Stimulated activated effector memory CD8-positive, alpha-beta T cell treated with anti-CD3 and anti-CD28 coated beads, Interleukin-12 subunit alpha, Interleukin-12 subunit beta, amount 100 ng/mL, for 72 hours (primary cell): ENCODE measurements at regions not wholly inside any gene's neighbourhood (a gene's known extent, or its start where the extent isn't known, plus 50 kb on each side); places are given as distances from the start of the nearest gene placed in this dataset.
"Not testable (repeated sequence)": the region's sequence is repeated elsewhere in the genome, so short reads cannot be mapped to it uniquely, and the experiment has no call there.

ENCODE experiments used
- ATAC-seq: fragments of 150-1000 bp; cut with Tn5 transposase; 2 replicates; pipeline ENCODE4 v1.10.0; 2021
- DNase-seq, 2 donors: peaks; one replicate each; pipeline ENCODE4 v3.0.0; 2021 to 2022; ENCODE audit warnings: low spot score in 2 of 2
- H3K27ac Mint-ChIP-seq: one replicate; pipeline ENCODE4 v1.8.0; 2022; ENCODE audit warnings: mild to moderate bottlenecking, mixed read lengths
- H3K36me3 Mint-ChIP-seq: one replicate; pipeline ENCODE4 v1.8.0; 2022; ENCODE audit warnings: mild to moderate bottlenecking, mixed read lengths
- H3K4me1 Mint-ChIP-seq: one replicate; pipeline ENCODE4 v1.8.0; 2022; ENCODE audit warnings: mixed read lengths
- H3K4me3 Mint-ChIP-seq: one replicate; pipeline ENCODE4 v1.8.0; 2022; ENCODE audit warnings: mild to moderate bottlenecking, mixed read lengths
- H3K9me3 Mint-ChIP-seq: one replicate; pipeline ENCODE4 v1.8.0; 2022; ENCODE audit warnings: mixed read lengths

GRCh38 chr14:44873536-44873935, 88.2 kb downstream of the KLHL28 start:
- Mint-ChIP-seq H3K4me1 (no peaks in the 10 kb centered on the region), H3K9me3 (peaks cover 5% of the 10 kb centered on the region), H3K36me3 (no peaks in the 10 kb centered on the region), H3K27ac (no peak overlapping the region), H3K4me3 (no peak overlapping the region)
- no peak for DNase-seq
- no peak for ATAC-seq

GRCh38 chr14:44866770-44867169, 95.0 kb downstream of the KLHL28 start:
- Mint-ChIP-seq H3K36me3 (no peaks in the 10 kb centered on the region), H3K4me3 (no peak overlapping the region), H3K9me3 (peaks cover 3% of the 10 kb centered on the region), H3K27ac (no peak overlapping the region), H3K4me1 (no peaks in the 10 kb centered on the region)
- no peak for DNase-seq
- no peak for ATAC-seq

GRCh38 chr14:44866322-44866721, 95.4 kb downstream of the KLHL28 start:
- Mint-ChIP-seq H3K36me3 (no peaks in the 10 kb centered on the region), H3K27ac (no peak overlapping the region), H3K4me3 (no peak overlapping the region), H3K9me3 (peaks cover 3% of the 10 kb centered on the region), H3K4me1 (no peaks in the 10 kb centered on the region)
- ATAC-seq = no peak
- DNase-seq = no peak

- no peaks in the 10 kb centered on the region for H3K36me3 Mint-ChIP-seq
- no peaks in the 10 kb centered on the region for H3K9me3 Mint-ChIP-seq
- DNase-seq = no peak
- H3K4me3 Mint-ChIP-seq = no peak overlapping the region
- H3K27ac Mint-ChIP-seq = no peak overlapping the region
- ATAC-seq = no peak
- no peaks in the 10 kb centered on the region for H3K4me1 Mint-ChIP-seq
Observed at GRCh38 chr14:44863271-44863670, 98.5 kb downstream of the KLHL28 start.

GRCh38 chr14:44854114-44854513, 107.6 kb downstream of the KLHL28 start:
- DNase-seq (no peak), ATAC-seq (no peak)
- Mint-ChIP-seq H3K27ac (no peak overlapping the region), H3K4me3 (no peak overlapping the region), H3K4me1 (no peaks in the 10 kb centered on the region), H3K9me3 (no peaks in the 10 kb centered on the region), H3K36me3 (no peaks in the 10 kb centered on the region)

GRCh38 chr14:44847526-44848309, 114.0 kb downstream of the KLHL28 start:
- ATAC-seq = no peak
- Mint-ChIP-seq H3K36me3 (no peaks in the 10 kb centered on the region), H3K4me1 (no peaks in the 10 kb centered on the region), H3K9me3 (no peaks in the 10 kb centered on the region), H3K27ac (no peak overlapping the region), H3K4me3 (no peak overlapping the region)
- DNase-seq = no peak

- Mint-ChIP-seq H3K9me3 (no peaks in the 10 kb centered on the region), H3K4me3 (no peak overlapping the region), H3K4me1 (no peaks in the 10 kb centered on the region), H3K36me3 (no peaks in the 10 kb centered on the region), H3K27ac (no peak overlapping the region)
- DNase-seq = no peak
- no peak for ATAC-seq
Observed at GRCh38 chr14:44846232-44846824, 115.4 kb downstream of the KLHL28 start.

- H3K36me3 Mint-ChIP-seq, ATAC-seq, H3K27ac Mint-ChIP-seq, H3K4me3 Mint-ChIP-seq, H3K4me1 Mint-ChIP-seq, DNase-seq, H3K9me3 Mint-ChIP-seq: not testable (repeated sequence)
Observed at GRCh38 chr14:44835928-44836327, 125.8 kb downstream of the KLHL28 start.

- no peak for ATAC-seq
- no peak overlapping the region for H3K4me3 Mint-ChIP-seq
- no peaks in the 10 kb centered on the region for H3K4me1 Mint-ChIP-seq
- H3K27ac Mint-ChIP-seq = no peak overlapping the region
- no peak for DNase-seq
- no peaks in the 10 kb centered on the region for H3K36me3 Mint-ChIP-seq
- H3K9me3 Mint-ChIP-seq = no peaks in the 10 kb centered on the region
Observed at GRCh38 chr14:44833376-44834060, 128.2 kb downstream of the KLHL28 start.

GRCh38 chr14:44830371-44830770, 131.4 kb downstream of the KLHL28 start:
- H3K9me3 Mint-ChIP-seq = no peaks in the 10 kb centered on the region
- no peaks in the 10 kb centered on the region for H3K4me1 Mint-ChIP-seq
- DNase-seq = no peak
- no peak for ATAC-seq
- H3K4me3 Mint-ChIP-seq = no peak overlapping the region
- no peak overlapping the region for H3K27ac Mint-ChIP-seq
- H3K36me3 Mint-ChIP-seq = no peaks in the 10 kb centered on the region

- DNase-seq = no peak
- no peak for ATAC-seq
- Mint-ChIP-seq H3K27ac (no peak overlapping the region), H3K4me3 (no peak overlapping the region), H3K9me3 (no peaks in the 10 kb centered on the region), H3K36me3 (no peaks in the 10 kb centered on the region), H3K4me1 (no peaks in the 10 kb centered on the region)
Observed at GRCh38 chr14:44829021-44829420, 132.7 kb downstream of the KLHL28 start.

GRCh38 chr14:44828023-44828422, 133.7 kb downstream of the KLHL28 start:
- Mint-ChIP-seq H3K36me3 (no peaks in the 10 kb centered on the region), H3K27ac (no peak overlapping the region), H3K4me3 (no peak overlapping the region), H3K9me3 (no peaks in the 10 kb centered on the region), H3K4me1 (no peaks in the 10 kb centered on the region)
- no peak for DNase-seq
- ATAC-seq = no peak

- ATAC-seq (no peak), DNase-seq (no peak)
- H3K36me3 Mint-ChIP-seq = no peaks in the 10 kb centered on the region
- H3K4me3 Mint-ChIP-seq = no peak overlapping the region
- no peak overlapping the region for H3K27ac Mint-ChIP-seq
- no peaks in the 10 kb centered on the region for H3K9me3 Mint-ChIP-seq
- no peaks in the 10 kb centered on the region for H3K4me1 Mint-ChIP-seq
Observed at GRCh38 chr14:44820230-44820964, 141.3 kb downstream of the KLHL28 start.

GRCh38 chr14:44814196-44814595, 147.6 kb downstream of the KLHL28 start:
- Mint-ChIP-seq H3K9me3 (no peaks in the 10 kb centered on the region), H3K27ac (no peak overlapping the region), H3K4me3 (no peak overlapping the region), H3K4me1 (no peaks in the 10 kb centered on the region), H3K36me3 (no peaks in the 10 kb centered on the region)
- no peak for DNase-seq
- ATAC-seq = no peak

- Mint-ChIP-seq H3K27ac (no peak overlapping the region), H3K4me1 (no peaks in the 10 kb centered on the region), H3K9me3 (no peaks in the 10 kb centered on the region), H3K36me3 (no peaks in the 10 kb centered on the region), H3K4me3 (no peak overlapping the region)
- no peak for DNase-seq
- no peak for ATAC-seq
Observed at GRCh38 chr14:44812672-44813071, 149.1 kb downstream of the KLHL28 start.
